ENCODE measurements at regions not wholly inside any gene's neighbourhood (a gene's known extent, or its start where the extent isn't known, plus 50 kb on each side); places are given as distances from the start of the nearest gene placed in this dataset.
"Not testable (repeated sequence)": the region's sequence is repeated elsewhere in the genome, so short reads cannot be mapped to it uniquely, and the experiment has no call there.

- H3K27ac Mint-ChIP-seq, H3K4me3 Mint-ChIP-seq: not testable (repeated sequence)
Measured at GRCh38 chr16:29128732-29129457, 144.0 kb downstream of the LAT start.

DNA sequence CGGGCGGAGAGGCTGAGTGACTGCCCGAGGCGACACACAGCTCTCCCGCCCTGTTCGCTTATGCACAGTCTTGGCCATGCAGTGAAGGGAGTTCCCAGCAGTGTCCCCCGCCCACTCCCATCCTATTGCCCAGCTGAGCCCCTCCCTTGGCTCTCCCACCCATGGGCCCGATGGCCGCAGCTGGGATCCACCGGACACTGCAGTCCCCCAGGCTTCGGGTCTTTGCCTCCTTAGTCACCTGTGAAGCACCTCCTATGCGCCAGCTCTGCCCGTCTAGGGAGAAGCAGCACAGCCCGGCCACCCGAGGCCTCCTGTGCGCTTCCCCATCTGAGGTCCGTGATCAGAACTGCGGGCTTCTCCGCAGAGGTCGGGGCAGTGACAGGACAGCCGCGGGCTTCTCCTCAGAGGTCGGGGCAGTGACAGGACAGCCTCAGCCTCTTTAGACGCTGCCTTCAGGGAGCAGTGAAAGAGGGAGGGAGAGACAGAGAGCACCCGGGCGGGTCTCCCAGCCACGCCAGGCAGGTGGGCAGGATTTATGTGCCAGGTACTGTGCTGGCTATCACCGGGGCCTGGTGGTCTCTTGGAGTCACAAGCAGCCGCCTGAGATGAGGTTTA is 143.1 kb downstream of the LAT start:
- H3K9me3 Mint-ChIP-seq; intact Hi-C loops (cut with micrococcal nuclease); DNase-seq; H3K27me3 Mint-ChIP-seq; H3K36me3 Mint-ChIP-seq (ENCODE audit: low read depth); H3K27ac Mint-ChIP-seq; H3K4me1 Mint-ChIP-seq; H3K4me3 Mint-ChIP-seq: not testable (repeated sequence)

More at GRCh38 chr16:29128732-29129457, 144.0 kb downstream of the LAT start:
- H3K27me3 Mint-ChIP-seq; H3K36me3 Mint-ChIP-seq (ENCODE audit: low read depth); DNase-seq; H3K9me3 Mint-ChIP-seq; H3K4me1 Mint-ChIP-seq; intact Hi-C loops (cut with micrococcal nuclease): not testable (repeated sequence)

GRCh38 chr16:29126616-29127015 is 141.8 kb downstream of the LAT start:
- intact Hi-C loops (cut with micrococcal nuclease): no loop called here
- H3K4me3 Mint-ChIP-seq: no peak overlapping the region
- H3K36me3 Mint-ChIP-seq (ENCODE audit: low read depth): no peaks in the 10 kb centered on the region
- no peak overlapping the region for H3K27ac Mint-ChIP-seq
- DNase-seq: no peak
- peaks cover 8% of the 10 kb centered on the region for H3K4me1 Mint-ChIP-seq
- H3K9me3 Mint-ChIP-seq: no peaks in the 10 kb centered on the region
- H3K27me3 Mint-ChIP-seq: no peaks in the 10 kb centered on the region

- H3K27me3 Mint-ChIP-seq: no peaks in the 10 kb centered on the region
- peaks cover 8% of the 10 kb centered on the region for H3K4me1 Mint-ChIP-seq
- H3K9me3 Mint-ChIP-seq: no peaks in the 10 kb centered on the region
- H3K27ac Mint-ChIP-seq: no peak overlapping the region
- intact Hi-C loops (cut with micrococcal nuclease): no loop called here
- peak; percentile 66 for DNase-seq
- no peaks in the 10 kb centered on the region for H3K36me3 Mint-ChIP-seq (ENCODE audit: low read depth)
- H3K4me3 Mint-ChIP-seq: no peak overlapping the region
Measured at GRCh38 chr16:29126057-29126494, 141.2 kb downstream of the LAT start.

GRCh38 chr16:29124828-29125227 is 140.0 kb downstream of the LAT start:
- no peaks in the 10 kb centered on the region for H3K36me3 Mint-ChIP-seq (ENCODE audit: low read depth)
- no peak for DNase-seq
- no peaks in the 10 kb centered on the region for H3K9me3 Mint-ChIP-seq
- H3K27ac Mint-ChIP-seq: no peak overlapping the region
- intact Hi-C loops (cut with micrococcal nuclease): no loop called here
- H3K4me1 Mint-ChIP-seq: peaks cover 8% of the 10 kb centered on the region
- no peak overlapping the region for H3K4me3 Mint-ChIP-seq
- no peaks in the 10 kb centered on the region for H3K27me3 Mint-ChIP-seq

GRCh38 chr16:29124162-29124561 is 139.3 kb downstream of the LAT start:
- intact Hi-C loops (cut with micrococcal nuclease); H3K4me3 Mint-ChIP-seq; H3K4me1 Mint-ChIP-seq; H3K36me3 Mint-ChIP-seq (ENCODE audit: low read depth); H3K27ac Mint-ChIP-seq; DNase-seq; H3K27me3 Mint-ChIP-seq; H3K9me3 Mint-ChIP-seq: not testable (repeated sequence)

DNA sequence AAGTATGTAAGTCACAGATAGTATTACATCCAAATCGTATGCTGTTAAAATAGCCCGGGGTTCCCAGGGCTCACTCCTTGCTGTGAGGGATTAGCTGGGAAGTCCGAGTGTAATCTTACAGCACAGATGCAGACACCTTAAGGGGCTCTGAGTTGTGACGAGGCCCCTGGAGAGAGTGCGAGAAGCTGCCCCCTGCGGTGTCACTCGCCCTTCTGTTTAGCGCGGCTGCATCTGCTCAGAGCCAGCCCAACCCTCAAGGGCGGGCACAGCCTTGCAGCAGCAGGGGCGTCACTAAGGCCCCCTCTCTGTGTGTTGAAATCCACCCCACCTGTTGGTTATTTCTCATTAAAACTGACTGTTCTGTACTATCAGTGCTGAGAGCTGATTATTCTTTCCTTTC is 135.8 kb downstream of the LAT start:
- Mint-ChIP-seq H3K36me3 (ENCODE audit: low read depth) (peaks cover 11% of the 10 kb centered on the region), H3K4me1 (peaks cover 10% of the 10 kb centered on the region)
- DNase-seq; H3K27ac Mint-ChIP-seq; intact Hi-C loops (cut with micrococcal nuclease); H3K4me3 Mint-ChIP-seq; H3K27me3 Mint-ChIP-seq; H3K9me3 Mint-ChIP-seq: not testable (repeated sequence)

DNA sequence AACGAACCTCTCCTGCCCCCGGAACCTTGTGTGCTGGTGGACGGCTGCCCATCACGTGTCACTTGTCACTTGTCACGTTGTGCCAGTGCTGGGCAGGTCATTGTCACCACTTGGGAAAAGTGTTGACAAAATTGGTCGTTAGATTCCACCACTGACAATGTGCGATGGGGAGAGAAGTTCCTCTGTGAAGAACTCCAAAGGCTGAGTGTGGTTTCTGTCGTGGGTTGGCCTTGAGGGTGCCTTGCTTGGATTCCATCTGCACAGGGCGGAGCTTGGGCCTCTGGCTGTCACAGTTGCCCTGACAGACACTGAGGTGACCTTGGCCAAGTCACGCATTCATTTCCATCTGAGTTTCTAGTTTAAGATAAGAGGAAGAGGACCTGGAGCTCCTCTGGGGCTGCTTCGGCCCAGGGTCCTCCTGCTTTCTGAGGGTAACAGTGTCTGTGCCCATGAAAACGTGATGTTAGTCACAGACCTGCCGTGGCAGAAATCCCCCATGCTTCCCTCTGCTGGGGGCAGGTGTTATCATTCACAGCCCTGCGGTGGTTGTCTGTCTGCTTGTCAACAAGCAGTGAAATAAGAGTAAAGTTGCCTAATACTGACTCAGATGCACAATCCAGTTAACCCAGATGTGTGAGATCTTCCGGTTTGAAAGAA is 133.6 kb downstream of the LAT start:
- H3K27me3 Mint-ChIP-seq; H3K4me3 Mint-ChIP-seq; intact Hi-C loops (cut with micrococcal nuclease); H3K9me3 Mint-ChIP-seq; DNase-seq: not testable (repeated sequence)
- Mint-ChIP-seq H3K27ac (peak overlapping the region; percentile 49), H3K4me1 (peaks cover 22% of the 10 kb centered on the region), H3K36me3 (ENCODE audit: low read depth) (peaks cover 18% of the 10 kb centered on the region)

DNA sequence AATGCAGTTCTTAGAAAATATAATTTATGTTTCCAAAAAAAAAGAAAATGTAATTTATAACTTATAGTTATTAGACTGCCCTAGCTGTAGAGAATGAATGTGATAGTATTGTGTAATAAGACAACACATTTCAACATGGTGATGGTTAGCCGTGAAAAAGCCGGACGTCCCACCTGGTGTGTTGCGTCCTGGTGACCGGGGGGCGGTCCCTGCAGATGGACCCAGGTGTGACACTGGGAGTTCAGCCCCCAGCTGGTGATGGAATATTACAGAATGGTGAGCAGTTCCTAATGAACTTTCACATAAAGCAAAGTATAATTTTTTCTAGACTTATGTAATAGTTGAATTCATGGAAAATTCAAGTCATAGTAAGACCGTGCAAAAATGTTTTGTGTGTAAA is 132.8 kb downstream of the LAT start:
- Mint-ChIP-seq H3K36me3 (ENCODE audit: low read depth) (peaks cover 18% of the 10 kb centered on the region), H3K27ac (no peak overlapping the region)
- intact Hi-C loops (cut with micrococcal nuclease): no loop called here

GRCh38 chr16:29116980-29117379 is 132.1 kb downstream of the LAT start:
- H3K9me3 Mint-ChIP-seq: no peaks in the 10 kb centered on the region
- H3K27me3 Mint-ChIP-seq: no peaks in the 10 kb centered on the region
- intact Hi-C loops (cut with micrococcal nuclease): no loop called here
- no peak overlapping the region for H3K4me3 Mint-ChIP-seq
- H3K27ac Mint-ChIP-seq: no peak overlapping the region
- peaks cover 24% of the 10 kb centered on the region for H3K4me1 Mint-ChIP-seq
- no peak for DNase-seq
- peaks cover 18% of the 10 kb centered on the region for H3K36me3 Mint-ChIP-seq (ENCODE audit: low read depth)

More for the DNA sequence above, 132.8 kb downstream of the LAT start:
- DNase-seq: no peak
- H3K27me3 Mint-ChIP-seq: no peaks in the 10 kb centered on the region
- H3K9me3 Mint-ChIP-seq: no peaks in the 10 kb centered on the region
- no peak overlapping the region for H3K4me3 Mint-ChIP-seq
- peaks cover 22% of the 10 kb centered on the region for H3K4me1 Mint-ChIP-seq

- DNase-seq: not testable (repeated sequence)
- Mint-ChIP-seq H3K36me3 (ENCODE audit: low read depth) (peaks cover 18% of the 10 kb centered on the region), H3K4me1 (peaks cover 24% of the 10 kb centered on the region)
Measured at GRCh38 chr16:29116207-29116606, 131.4 kb downstream of the LAT start.

GRCh38 chr16:29115802-29116141 is 130.9 kb downstream of the LAT start:
- intact Hi-C loops (cut with micrococcal nuclease); H3K4me3 Mint-ChIP-seq; H3K9me3 Mint-ChIP-seq; H3K27ac Mint-ChIP-seq; H3K27me3 Mint-ChIP-seq; DNase-seq: not testable (repeated sequence)
- Mint-ChIP-seq H3K36me3 (ENCODE audit: low read depth) (peaks cover 18% of the 10 kb centered on the region), H3K4me1 (peaks cover 24% of the 10 kb centered on the region)

More at GRCh38 chr16:29116207-29116606, 131.4 kb downstream of the LAT start:
- intact Hi-C loops (cut with micrococcal nuclease); H3K27me3 Mint-ChIP-seq; H3K4me3 Mint-ChIP-seq; H3K9me3 Mint-ChIP-seq: not testable (repeated sequence)
- peak overlapping the region; percentile 69 for H3K27ac Mint-ChIP-seq

DNA sequence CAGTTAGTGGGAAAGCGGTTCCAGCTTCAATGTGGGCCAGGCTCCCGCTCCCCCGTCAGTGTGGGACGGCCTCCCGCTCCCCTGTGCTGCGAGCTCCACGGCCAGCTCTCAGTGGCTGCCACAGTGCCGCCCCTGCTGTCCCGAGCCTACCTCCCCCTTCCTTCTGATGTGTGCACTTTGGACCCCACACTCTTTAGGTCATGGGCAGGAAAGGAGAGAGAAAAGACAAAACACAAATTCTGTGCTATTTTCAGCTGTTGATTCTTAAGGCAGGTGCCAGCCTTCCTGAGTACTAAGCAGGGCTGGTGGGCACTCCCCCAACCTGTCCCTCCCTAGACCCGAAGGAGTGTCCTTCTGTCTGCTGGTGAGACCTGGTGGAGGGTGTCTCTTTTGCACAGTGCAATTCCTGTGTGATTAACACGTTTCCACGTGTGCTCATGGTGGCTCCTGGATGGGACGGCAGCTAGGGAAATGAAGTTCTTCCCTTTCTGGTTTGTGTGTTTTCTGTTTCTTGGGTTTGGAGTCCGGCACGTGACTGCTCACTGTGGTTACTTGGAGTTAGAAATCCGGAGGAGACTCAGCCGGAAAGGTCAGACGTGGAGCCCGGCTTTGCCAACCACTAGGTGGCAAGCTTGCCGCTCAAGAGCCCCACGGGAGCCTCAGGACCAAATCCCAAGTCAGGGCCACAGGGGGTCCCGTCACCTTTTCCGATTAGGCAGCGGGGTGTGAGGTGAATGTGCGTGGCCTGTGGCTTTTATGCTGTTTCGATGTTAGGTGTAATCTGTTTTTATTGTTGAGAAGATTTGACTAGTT is 130.3 kb downstream of the LAT start:
- H3K4me3 Mint-ChIP-seq; H3K9me3 Mint-ChIP-seq; intact Hi-C loops (cut with micrococcal nuclease); H3K27me3 Mint-ChIP-seq: not testable (repeated sequence)
- Mint-ChIP-seq H3K36me3 (ENCODE audit: low read depth) (peaks cover 18% of the 10 kb centered on the region), H3K27ac (peak overlapping the region; percentile 60), H3K4me1 (peaks cover 24% of the 10 kb centered on the region)
- DNase-seq: peak; percentile 68

- H3K27ac Mint-ChIP-seq: no peak overlapping the region
- H3K27me3 Mint-ChIP-seq: no peaks in the 10 kb centered on the region
- intact Hi-C loops (cut with micrococcal nuclease): no loop called here
- DNase-seq: no peak
- H3K4me3 Mint-ChIP-seq: no peak overlapping the region
- H3K9me3 Mint-ChIP-seq: no peaks in the 10 kb centered on the region
- H3K4me1 Mint-ChIP-seq: peaks cover 24% of the 10 kb centered on the region
- H3K36me3 Mint-ChIP-seq (ENCODE audit: low read depth): peaks cover 18% of the 10 kb centered on the region
Measured at GRCh38 chr16:29114574-29114973, 129.7 kb downstream of the LAT start.

All from activated CD4-positive, alpha-beta T cell treated with anti-CD3 and anti-CD28 coated beads, Interleukin-2, amount 10 ng/mL, durations not matched to agents 24 days and 14 days (primary cell).